ENCODE measurements at regions not wholly inside any gene's neighbourhood (a gene's known extent, or its start where the extent isn't known, plus 50 kb on each side); places are given as distances from the start of the nearest gene placed in this dataset.

DNA sequence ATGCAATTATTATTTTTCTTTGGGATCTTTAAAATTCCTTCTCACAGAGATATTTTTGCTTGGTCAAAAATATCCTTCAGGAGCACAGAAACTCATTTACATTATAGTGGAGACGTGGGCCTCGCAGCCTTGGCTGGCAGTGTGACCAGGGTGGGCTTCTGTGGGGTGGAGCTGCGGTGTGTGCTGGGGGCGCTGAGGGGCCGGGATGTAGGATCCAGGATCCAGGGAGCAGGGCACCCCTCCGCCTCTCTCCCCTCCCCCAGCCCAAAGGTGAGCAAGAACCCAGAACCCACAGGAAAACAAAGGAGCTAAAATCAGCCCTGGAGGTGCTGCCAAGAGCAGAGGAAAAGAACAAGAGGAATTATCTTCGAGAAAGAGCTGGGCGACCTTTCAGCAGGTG is 79.1 kb upstream of the OLFM1 start:
- TF ChIP-seq FOXM1 (IDR thresholded peaks at IDR 0.05; ENCODE audit: low read depth) = no peak
- TF ChIP-seq RCOR1 (IDR thresholded peaks at IDR 0.05; ENCODE audit: low read length) = no peak
- TF ChIP-seq CTCF (IDR thresholded peaks at IDR 0.05) = no peak
- no peak for TF ChIP-seq MXI1 (IDR thresholded peaks at IDR 0.05; ENCODE audit: low read depth, low read length)
- no peak for TF ChIP-seq EP300 (IDR thresholded peaks at IDR 0.05; ENCODE audit: borderline replicate concordance in 1 of 2, low read depth in 1 of 2, low read length in 1 of 2)
- WGBS (ENCODE audit: low lambda C conversion rate) = 41% methylated on average over 8 of the region's 8 CpGs
- H3K4me2 ChIP-seq = no peak overlapping the region
- no peaks in the 10 kb centered on the region for H4K20me1 ChIP-seq (ENCODE audit: insufficient read depth)
- no peak overlapping the region for H3K4me3 ChIP-seq (ENCODE audit: low read depth in 2 of 2, low read length in 1 of 2)
- no peaks in the 10 kb centered on the region for H3K4me1 ChIP-seq (ENCODE audit: control insufficient read depth in 1 of 2, insufficient read depth in 2 of 2, low read depth in 1 of 2, low read length in 1 of 2)
- H3K36me3 ChIP-seq (replicated peaks in 1 of 2; ENCODE audit: control insufficient read depth in 1 of 2, insufficient read depth in 2 of 2, low read length in 1 of 2) = no peaks in the 10 kb centered on the region
- no peaks in the 10 kb centered on the region for H3K79me2 ChIP-seq (ENCODE audit: insufficient read depth)
- DNase-seq = no peak
- H3K27me3 ChIP-seq (ENCODE audit: insufficient read depth) = no peaks in the 10 kb centered on the region
- ChIA-PET POLR2A (no interaction called here), CTCF (no interaction called here)
- no peak overlapping the region for H3K9ac ChIP-seq
- H3K9me2 ChIP-seq = no peaks in the 10 kb centered on the region
- H3K27ac ChIP-seq (ENCODE audit: low read depth in 2 of 2, low read length in 1 of 2) = no peak overlapping the region
- H3K9me3 ChIP-seq = no peaks in the 10 kb centered on the region
- H3F3A ChIP-seq (replicated peaks; ENCODE audit: insufficient read depth) = no peaks in the 10 kb centered on the region
- no peak overlapping the region for H2AFZ ChIP-seq (ENCODE audit: low read depth)

- no peak for DNase-seq
- Histone ChIP-seq H3K79me2 (ENCODE audit: insufficient read depth) (no peaks in the 10 kb centered on the region), H3F3A (replicated peaks; ENCODE audit: insufficient read depth) (no peaks in the 10 kb centered on the region), H3K9me3 (no peaks in the 10 kb centered on the region), H4K20me1 (ENCODE audit: insufficient read depth) (no peaks in the 10 kb centered on the region), H3K4me1 (ENCODE audit: control insufficient read depth in 1 of 2, insufficient read depth in 2 of 2, low read depth in 1 of 2, low read length in 1 of 2) (no peaks in the 10 kb centered on the region), H3K27me3 (ENCODE audit: insufficient read depth) (no peaks in the 10 kb centered on the region), H3K36me3 (replicated peaks in 1 of 2; ENCODE audit: control insufficient read depth in 1 of 2, insufficient read depth in 2 of 2, low read length in 1 of 2) (no peaks in the 10 kb centered on the region), H3K9me2 (no peaks in the 10 kb centered on the region), H3K4me3 (ENCODE audit: low read depth in 2 of 2, low read length in 1 of 2) (no peak overlapping the region), H3K4me2 (no peak overlapping the region), H3K27ac (ENCODE audit: low read depth in 2 of 2, low read length in 1 of 2) (no peak overlapping the region), H2AFZ (ENCODE audit: low read depth) (no peak overlapping the region), H3K9ac (no peak overlapping the region)
- TF ChIP-seq POLR2AphosphoS5 (IDR thresholded peaks at IDR 0.05; ENCODE audit: low read depth, low read length) = no peak
- TF ChIP-seq RAD21 (IDR thresholded peaks at IDR 0.05; ENCODE audit: low read length) = no peak
- no peak for TF ChIP-seq TEAD4 (IDR thresholded peaks at IDR 0.05; ENCODE audit: borderline replicate concordance, insufficient read depth)
- TF ChIP-seq MAX (IDR thresholded peaks at IDR 0.05; ENCODE audit: low read depth) = no peak
- no peak for TF ChIP-seq RFX5 (IDR thresholded peaks at IDR 0.05; ENCODE audit: low read length)
- TF ChIP-seq GATA2 (CRISPR knock-in tag; IDR thresholded peaks at IDR 0.05) = no peak
- no peak for TF ChIP-seq ZBTB33 (IDR thresholded peaks at IDR 0.05; ENCODE audit: borderline replicate concordance, low read depth)
- no peak for TF ChIP-seq SIN3A (IDR thresholded peaks at IDR 0.05; ENCODE audit: borderline replicate concordance, low read depth, low read length)
- no peak for TF ChIP-seq SMC3 (IDR thresholded peaks at IDR 0.05; ENCODE audit: low read depth, low read length)
- TF ChIP-seq CTCF (IDR thresholded peaks at IDR 0.05) = no peak
- no peak for TF ChIP-seq EP300 (IDR thresholded peaks at IDR 0.05; ENCODE audit: borderline replicate concordance in 1 of 2, low read depth in 1 of 2, low read length in 1 of 2)
- no peak for TF ChIP-seq FOXJ3 (CRISPR knock-in tag; IDR thresholded peaks at IDR 0.05)
- no peak for TF ChIP-seq ELF1 (IDR thresholded peaks at IDR 0.05)
- TF ChIP-seq GABPA (IDR thresholded peaks at IDR 0.05; ENCODE audit: low read depth) = no peak
- no peak for TF ChIP-seq RXRA (IDR thresholded peaks at IDR 0.05; ENCODE audit: borderline replicate concordance, low read depth)
- TF ChIP-seq NFIC (IDR thresholded peaks at IDR 0.05; ENCODE audit: borderline replicate concordance) = no peak
- no peak for TF ChIP-seq EZH2phosphoT487 (IDR thresholded peaks at IDR 0.05; ENCODE audit: borderline replicate concordance, low read depth)
- no peak for TF ChIP-seq TCF12 (IDR thresholded peaks at IDR 0.05)
- TF ChIP-seq FOXM1 (IDR thresholded peaks at IDR 0.05; ENCODE audit: low read depth) = no peak
- no peak for TF ChIP-seq FOSL2 (IDR thresholded peaks at IDR 0.05; ENCODE audit: borderline replicate concordance, low read depth)
- WGBS (ENCODE audit: low lambda C conversion rate) = 27% methylated on average over 2 of the region's 10 CpGs
- ChIA-PET CTCF (no interaction called here), POLR2A (no interaction called here)
These were observed 78.4 kb upstream of the OLFM1 start for GRCh38 chr9:135009051-135009560.
